Ovary (tissue), 3 donors: ENCODE measurements at regions not wholly inside any gene's neighbourhood (a gene's known extent, or its start where the extent isn't known, plus 50 kb on each side); places are given as distances from the start of the nearest gene placed in this dataset.

Source experiments
- CTCF ChIP-seq, 3 donors: fragments of 450-650 bp in 2 of 3; fragments of 200-600 bp in 1 of 3; IDR thresholded peaks; one replicate each; pipeline versions ENCODE4 v1.5.1 to v1.8.0; 2016 to 2022; ENCODE audit warnings: antibody characterized with exemption in 3 of 3, mild to moderate bottlenecking in 1 of 3
- POLR2A ChIP-seq: fragments of 450-650 bp; IDR thresholded peaks from one replicate; pipeline ENCODE4 v1.6.1; 2017; ENCODE audit warnings: antibody characterized with exemption, mild to moderate bottlenecking, moderate library complexity
- donor health status: DM: no; HTN: no; CAD: no.

GRCh38 chr13:111042661-111043226, 72.4 kb upstream of the ARHGEF7 start:
- no peak for TF ChIP-seq POLR2A
- no peak for TF ChIP-seq CTCF (IDR thresholded peaks at IDR 0.05)
